Central memory CD8-positive, alpha-beta T cell (primary cell): ENCODE measurements at regions not wholly inside any gene's neighbourhood (a gene's known extent, or its start where the extent isn't known, plus 50 kb on each side); places are given as distances from the start of the nearest gene placed in this dataset.

Source experiments
- ATAC-seq: fragments of 150-1000 bp; cut with Tn5 transposase; replicated peaks from 2 replicates; pipeline ENCODE4 v1.10.0; 2022; ENCODE audit warnings: mild to moderate bottlenecking, moderate FRiP score, moderate number of reproducible peaks; ENCODE audit not compliant: poor library complexity, severe bottlenecking; ENCODE audit errors: extremely low read depth
- DNase-seq, 2 donors: peaks; one replicate each; pipeline ENCODE4 v3.0.0; 2021; ENCODE audit warnings: low spot score in 2 of 2
- H3K27ac Mint-ChIP-seq: one replicate; pipeline ENCODE4 v1.8.0; 2022; ENCODE audit warnings: low read depth, mild to moderate bottlenecking, moderate library complexity, mixed read lengths
- H3K27me3 Mint-ChIP-seq: one replicate; pipeline ENCODE4 v1.8.0; 2022; ENCODE audit warnings: mixed read lengths
- H3K36me3 Mint-ChIP-seq: one replicate; pipeline ENCODE4 v1.8.0; 2022; ENCODE audit warnings: mild to moderate bottlenecking, moderate library complexity, mixed read lengths; ENCODE audit not compliant: insufficient read depth
- H3K4me1 Mint-ChIP-seq: one replicate; pipeline ENCODE4 v1.8.0; 2022; ENCODE audit warnings: mixed read lengths
- H3K4me3 Mint-ChIP-seq: one replicate; pipeline ENCODE4 v1.8.0; 2022; ENCODE audit warnings: mild to moderate bottlenecking, moderate library complexity, mixed read lengths
- H3K9me3 Mint-ChIP-seq: one replicate; pipeline ENCODE4 v1.8.0; 2022; ENCODE audit warnings: mixed read lengths

DNA sequence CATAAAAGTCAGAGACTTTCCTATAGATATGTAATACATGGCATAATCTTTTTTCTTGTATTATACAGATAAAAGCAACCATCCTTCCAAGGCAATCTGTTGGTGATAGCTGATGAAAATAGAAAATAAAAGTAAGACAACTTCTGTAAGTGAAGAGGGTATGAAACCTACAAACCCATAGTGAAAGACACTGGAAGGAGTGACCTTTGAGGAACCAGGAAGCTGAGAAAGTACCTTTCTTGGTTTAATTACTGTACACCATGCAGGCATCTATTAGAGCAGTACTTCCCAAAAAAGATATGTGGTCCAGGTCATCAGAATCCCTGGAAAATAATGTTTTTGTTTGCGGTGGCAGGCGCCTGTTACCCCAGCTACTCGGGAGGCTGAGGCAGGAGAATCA is 906.6 kb upstream of the KLHL29 start:
- no peak for ATAC-seq

DNA sequence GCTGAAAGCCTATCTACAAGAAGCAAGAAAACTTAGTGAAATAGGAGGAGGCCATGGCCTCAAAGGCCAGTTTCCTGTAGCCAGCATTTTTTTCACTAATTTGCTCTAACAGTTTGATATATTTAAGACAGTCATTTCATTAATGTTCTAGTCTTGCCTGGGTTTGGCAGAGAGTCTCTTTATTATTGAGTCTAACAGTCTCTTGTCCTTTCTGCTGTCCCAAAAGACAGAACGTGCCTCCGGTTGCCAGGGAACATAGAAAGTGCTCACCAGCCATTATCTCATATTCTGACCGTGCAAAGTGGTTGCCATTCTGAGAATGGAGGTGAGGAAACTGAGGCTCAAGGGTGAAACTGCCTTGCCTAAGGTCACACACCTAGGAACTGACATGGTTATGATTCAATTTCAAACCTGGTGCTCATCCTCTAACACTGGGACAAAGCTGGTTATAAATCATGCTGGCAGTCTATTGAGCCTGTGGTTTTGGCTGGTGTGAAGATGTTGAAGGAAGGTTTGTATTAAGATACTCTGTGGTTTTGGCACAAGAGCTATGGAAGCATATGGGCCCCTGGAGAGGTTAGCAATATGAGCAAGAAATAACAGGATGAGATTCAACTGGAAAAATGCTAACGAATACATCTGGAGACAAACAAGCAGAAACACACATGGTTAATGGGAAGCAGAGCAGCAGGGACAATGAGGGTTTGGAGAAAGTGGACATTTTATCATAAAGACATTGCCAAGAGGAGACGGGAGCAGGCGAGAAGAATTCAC is 903.3 kb upstream of the KLHL29 start:
- no peak overlapping the region for H3K4me3 Mint-ChIP-seq
- no peaks in the 10 kb centered on the region for H3K27me3 Mint-ChIP-seq
- ATAC-seq (no peak), DNase-seq (no peak)
- H3K27ac Mint-ChIP-seq, result no peak overlapping the region
- no peaks in the 10 kb centered on the region for H3K36me3 Mint-ChIP-seq
- no peaks in the 10 kb centered on the region for H3K4me1 Mint-ChIP-seq
- peaks cover 15% of the 10 kb centered on the region for H3K9me3 Mint-ChIP-seq

More for the DNA sequence above, 906.6 kb upstream of the KLHL29 start:
- no peak for DNase-seq
- H3K9me3 Mint-ChIP-seq, result peaks cover 26% of the 10 kb centered on the region
- no peaks in the 10 kb centered on the region for H3K27me3 Mint-ChIP-seq
- no peak overlapping the region for H3K27ac Mint-ChIP-seq
- no peaks in the 10 kb centered on the region for H3K4me1 Mint-ChIP-seq
- H3K4me3 Mint-ChIP-seq, result no peak overlapping the region
- H3K36me3 Mint-ChIP-seq, result no peaks in the 10 kb centered on the region

DNA sequence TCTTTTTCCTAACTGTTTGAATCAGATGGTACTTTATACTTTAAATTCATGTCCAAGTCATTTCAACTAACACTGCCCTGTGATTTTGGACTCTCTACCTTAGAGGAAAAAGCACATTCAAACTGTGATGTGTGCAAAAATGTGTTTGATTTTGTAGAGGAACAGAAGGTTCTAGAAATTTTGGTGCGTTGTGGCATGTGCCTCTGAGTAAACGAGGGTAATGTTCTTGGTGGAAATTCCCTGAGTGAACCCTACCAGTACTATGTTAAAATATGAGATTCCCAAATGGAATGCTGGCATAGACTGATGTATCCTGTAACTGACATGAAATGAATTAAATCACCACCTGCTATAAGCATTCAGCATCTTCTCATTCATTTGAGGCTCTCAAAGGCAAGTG is 901.9 kb upstream of the KLHL29 start:
- DNase-seq (no peak), ATAC-seq (no peak)
- peaks cover 15% of the 10 kb centered on the region for H3K9me3 Mint-ChIP-seq
- no peaks in the 10 kb centered on the region for H3K4me1 Mint-ChIP-seq
- H3K4me3 Mint-ChIP-seq, result no peak overlapping the region
- H3K27ac Mint-ChIP-seq, result no peak overlapping the region
- no peaks in the 10 kb centered on the region for H3K36me3 Mint-ChIP-seq
- no peaks in the 10 kb centered on the region for H3K27me3 Mint-ChIP-seq

DNA sequence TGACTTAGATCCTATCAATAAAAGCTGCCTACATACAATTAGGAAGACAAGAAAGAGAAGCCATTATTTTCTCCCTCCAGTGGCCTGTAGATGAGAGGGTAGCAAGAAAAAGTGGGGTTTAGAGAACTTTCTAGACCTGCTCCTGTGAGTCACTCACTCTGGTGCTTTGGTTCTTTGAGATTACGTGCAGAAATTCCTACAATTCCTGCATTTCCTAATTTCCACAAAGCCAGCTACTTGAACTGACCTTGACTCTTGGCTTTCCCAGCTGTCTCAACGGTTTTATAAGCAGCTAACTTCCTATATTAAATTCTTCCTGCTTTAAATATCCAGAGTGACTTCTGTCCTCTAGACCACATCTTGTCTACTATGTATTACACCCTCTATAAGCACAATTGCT is 899.5 kb upstream of the KLHL29 start:
- Mint-ChIP-seq H3K4me1 (no peaks in the 10 kb centered on the region), H3K27ac (no peak overlapping the region), H3K36me3 (no peaks in the 10 kb centered on the region), H3K27me3 (no peaks in the 10 kb centered on the region), H3K9me3 (peaks cover 17% of the 10 kb centered on the region), H3K4me3 (no peak overlapping the region)
- ATAC-seq (no peak), DNase-seq (no peak)

DNA sequence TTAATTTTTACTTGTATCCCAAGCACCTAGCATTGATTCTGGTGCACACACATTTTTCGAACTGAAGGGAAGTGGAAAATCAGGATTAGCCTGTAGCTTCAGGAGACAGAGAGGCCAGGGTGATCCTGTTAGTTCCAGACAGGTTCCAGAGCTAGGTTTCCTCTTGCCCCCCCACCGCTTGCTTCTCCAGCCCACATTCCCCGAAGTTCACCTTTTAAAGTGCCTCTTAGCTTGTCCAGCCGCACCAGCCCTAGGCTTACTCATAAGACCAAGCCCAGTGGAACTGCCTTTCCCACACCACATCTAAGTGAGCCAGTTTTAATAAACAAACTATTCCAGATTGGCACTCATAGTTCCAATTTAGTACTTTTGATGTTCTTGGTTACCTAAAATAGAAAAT is 898.6 kb upstream of the KLHL29 start:
- no peak overlapping the region for H3K27ac Mint-ChIP-seq
- DNase-seq (no peak), ATAC-seq (no peak)
- H3K9me3 Mint-ChIP-seq, result peaks cover 12% of the 10 kb centered on the region
- no peak overlapping the region for H3K4me3 Mint-ChIP-seq
- no peaks in the 10 kb centered on the region for H3K4me1 Mint-ChIP-seq
- H3K27me3 Mint-ChIP-seq, result no peaks in the 10 kb centered on the region
- no peaks in the 10 kb centered on the region for H3K36me3 Mint-ChIP-seq

DNA sequence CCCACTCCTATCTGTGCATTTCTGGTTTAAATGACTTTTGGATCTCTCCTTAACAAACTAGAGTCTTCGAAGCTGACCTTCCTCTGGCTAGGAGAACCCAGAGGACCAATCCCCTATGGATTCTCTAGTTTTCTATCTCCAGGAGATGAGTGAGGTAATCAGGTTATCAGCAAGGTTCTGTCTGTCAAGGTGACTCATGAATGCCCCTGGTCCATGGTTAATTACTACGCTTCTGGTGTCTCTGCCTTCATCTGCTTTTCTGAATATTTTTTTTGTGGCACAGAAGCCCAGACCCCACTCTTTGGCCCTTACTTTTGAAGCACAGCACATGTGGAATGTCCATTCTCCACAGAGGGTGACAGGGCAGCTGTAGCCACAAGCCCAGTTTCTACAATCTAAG is 897.9 kb upstream of the KLHL29 start:
- Mint-ChIP-seq H3K27me3 (no peaks in the 10 kb centered on the region), H3K36me3 (no peaks in the 10 kb centered on the region), H3K4me1 (no peaks in the 10 kb centered on the region), H3K4me3 (no peak overlapping the region), H3K27ac (no peak overlapping the region), H3K9me3 (peaks cover 9% of the 10 kb centered on the region)
- ATAC-seq, result no peak
- DNase-seq, result no peak

DNA sequence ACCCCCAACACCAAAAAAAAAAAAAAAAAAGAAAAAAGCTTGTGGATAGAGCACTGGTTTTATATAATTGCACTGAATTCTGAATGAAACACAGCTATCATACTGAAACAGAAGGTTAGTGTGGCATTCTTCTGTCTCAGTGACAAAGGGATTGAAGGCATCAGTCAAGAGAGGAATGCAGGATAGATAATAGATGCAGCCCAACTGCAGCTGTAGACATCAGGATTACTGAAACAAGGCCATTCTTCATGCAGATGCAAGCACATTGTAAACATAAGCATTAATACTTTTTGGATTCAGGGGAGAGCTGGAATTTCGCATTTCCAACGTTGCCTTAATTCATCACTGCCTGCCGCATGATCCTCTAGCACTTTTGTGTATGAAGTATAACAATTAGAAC is 897.4 kb upstream of the KLHL29 start:
- ATAC-seq, result no peak
- no peak overlapping the region for H3K27ac Mint-ChIP-seq
- H3K4me1 Mint-ChIP-seq, result no peaks in the 10 kb centered on the region
- no peaks in the 10 kb centered on the region for H3K36me3 Mint-ChIP-seq
- no peak overlapping the region for H3K4me3 Mint-ChIP-seq
- H3K27me3 Mint-ChIP-seq, result no peaks in the 10 kb centered on the region
- DNase-seq, result no peak
- H3K9me3 Mint-ChIP-seq, result peaks cover 9% of the 10 kb centered on the region

- Mint-ChIP-seq H3K27me3 (no peaks in the 10 kb centered on the region), H3K36me3 (no peaks in the 10 kb centered on the region), H3K4me3 (no peak overlapping the region), H3K9me3 (peaks cover 20% of the 10 kb centered on the region), H3K27ac (no peak overlapping the region), H3K4me1 (no peaks in the 10 kb centered on the region)
- no peak for DNase-seq
- ATAC-seq, result no peak
Observed at GRCh38 chr2:22491442-22491841, 893.5 kb upstream of the KLHL29 start.

DNA sequence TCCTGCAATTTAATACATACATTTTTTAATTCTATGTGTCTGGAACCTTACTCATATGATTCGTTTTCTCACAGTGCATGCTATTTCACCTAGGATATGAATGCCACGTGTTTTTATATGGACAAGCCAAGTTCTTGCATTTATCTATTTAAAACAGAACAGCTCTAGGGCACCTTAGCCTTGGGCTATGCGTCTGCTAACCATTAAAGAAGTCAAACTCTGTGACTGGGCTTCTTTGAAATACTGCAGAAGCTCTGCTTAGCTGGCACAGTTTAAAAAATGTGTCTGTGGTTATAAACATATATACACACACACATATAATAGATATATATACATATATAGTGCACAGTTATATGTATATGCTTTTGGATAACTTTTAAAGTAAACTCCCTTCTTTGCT is 890.8 kb upstream of the KLHL29 start:
- no peaks in the 10 kb centered on the region for H3K36me3 Mint-ChIP-seq
- no peak overlapping the region for H3K4me3 Mint-ChIP-seq
- no peaks in the 10 kb centered on the region for H3K27me3 Mint-ChIP-seq
- no peak for DNase-seq
- H3K27ac Mint-ChIP-seq, result no peak overlapping the region
- ATAC-seq, result no peak
- H3K4me1 Mint-ChIP-seq, result no peaks in the 10 kb centered on the region
- H3K9me3 Mint-ChIP-seq, result peaks cover 25% of the 10 kb centered on the region

DNA sequence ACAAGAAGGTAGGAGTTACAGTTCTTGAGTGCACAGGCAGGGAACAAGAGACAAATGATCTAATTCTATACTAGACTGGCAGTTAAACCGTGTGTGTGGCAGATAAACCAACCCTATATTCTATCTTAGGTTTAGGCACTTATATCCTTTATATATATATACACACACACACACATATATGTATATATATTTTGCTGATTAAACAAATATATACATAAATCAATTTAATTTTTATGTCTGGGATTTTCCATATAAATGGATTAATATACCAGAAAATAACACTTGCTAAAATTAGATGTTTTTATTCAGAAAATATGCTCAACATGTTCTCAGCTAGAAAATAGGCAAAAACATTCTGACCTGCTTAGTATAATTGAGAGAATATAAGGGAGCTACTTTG is 887.9 kb upstream of the KLHL29 start:
- H3K27ac Mint-ChIP-seq, result no peak overlapping the region
- H3K4me3 Mint-ChIP-seq, result no peak overlapping the region
- DNase-seq (no peak), ATAC-seq (no peak)
- H3K4me1 Mint-ChIP-seq, result no peaks in the 10 kb centered on the region
- H3K9me3 Mint-ChIP-seq, result peaks cover 38% of the 10 kb centered on the region
- no peaks in the 10 kb centered on the region for H3K27me3 Mint-ChIP-seq
- no peaks in the 10 kb centered on the region for H3K36me3 Mint-ChIP-seq

DNA sequence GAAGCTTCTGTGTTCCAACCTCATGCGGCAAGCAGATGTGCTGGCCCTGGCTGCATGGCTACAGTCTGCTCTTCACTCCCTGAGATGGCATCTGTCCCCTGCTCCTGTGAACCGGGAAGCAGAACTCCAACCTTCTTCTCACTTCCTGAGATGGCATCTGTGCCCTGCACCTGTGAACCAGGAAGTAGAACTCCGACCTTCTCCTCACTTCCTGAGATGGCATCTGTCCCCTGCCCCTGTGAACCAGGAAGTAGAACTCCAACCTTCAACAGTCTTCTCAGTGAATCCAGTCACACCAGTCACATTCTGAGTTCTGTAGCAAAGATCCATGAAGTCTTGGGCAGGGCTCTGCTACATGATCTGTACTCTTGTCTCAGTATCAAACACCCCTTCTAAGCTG is 887.2 kb upstream of the KLHL29 start:
- Mint-ChIP-seq H3K4me3 (no peak overlapping the region), H3K9me3 (peaks cover 34% of the 10 kb centered on the region), H3K27me3 (no peaks in the 10 kb centered on the region), H3K4me1 (no peaks in the 10 kb centered on the region), H3K27ac (no peak overlapping the region), H3K36me3 (no peaks in the 10 kb centered on the region)
- DNase-seq (no peak), ATAC-seq (no peak)

DNA sequence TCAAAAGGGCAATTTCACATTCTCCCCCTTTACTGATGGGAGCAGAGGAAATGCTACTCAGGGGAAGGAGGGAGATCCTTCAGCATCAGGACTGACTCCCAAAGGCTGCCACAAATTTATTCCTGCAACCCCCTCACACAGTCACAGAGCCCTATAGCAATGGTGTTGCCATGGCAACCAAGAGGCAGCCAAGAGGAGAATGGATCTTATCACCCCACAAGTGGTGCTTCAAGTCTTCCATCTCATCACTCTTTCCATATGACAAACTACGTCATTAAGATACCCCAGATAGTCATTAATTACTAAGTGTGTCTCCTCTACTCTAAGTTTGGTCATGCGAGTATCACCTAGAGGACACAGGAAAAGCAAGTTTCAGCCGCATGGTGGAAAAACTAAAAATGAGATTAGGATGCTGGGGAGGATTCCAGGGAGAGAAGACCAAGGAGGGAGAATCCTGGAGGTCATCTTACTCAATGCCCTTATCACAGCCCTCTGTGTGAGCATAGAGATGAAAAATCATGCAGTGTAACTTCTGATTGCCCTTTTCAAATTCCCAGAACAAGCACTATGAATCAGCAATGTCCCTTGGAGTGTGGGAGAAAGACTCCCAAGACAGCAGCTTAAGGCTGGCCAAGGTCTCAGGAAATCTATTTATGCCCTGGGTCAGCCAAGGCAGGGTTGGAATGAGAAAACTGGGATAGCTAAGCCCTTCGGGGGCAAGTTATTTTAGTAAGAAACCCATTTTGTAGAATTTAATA is 885.7 kb upstream of the KLHL29 start:
- Mint-ChIP-seq H3K36me3 (no peaks in the 10 kb centered on the region), H3K4me3 (no peak overlapping the region), H3K27me3 (no peaks in the 10 kb centered on the region), H3K27ac (no peak overlapping the region), H3K9me3 (peaks cover 26% of the 10 kb centered on the region), H3K4me1 (no peaks in the 10 kb centered on the region)
- DNase-seq, result no peak
- no peak for ATAC-seq

GRCh38 chr2:22500555-22500935 is 884.4 kb upstream of the KLHL29 start:
- no peaks in the 10 kb centered on the region for H3K27me3 Mint-ChIP-seq
- ATAC-seq (no peak), DNase-seq (no peak)
- H3K4me1 Mint-ChIP-seq, result no peaks in the 10 kb centered on the region
- H3K27ac Mint-ChIP-seq, result no peak overlapping the region
- H3K36me3 Mint-ChIP-seq, result no peaks in the 10 kb centered on the region
- H3K4me3 Mint-ChIP-seq, result no peak overlapping the region
- H3K9me3 Mint-ChIP-seq, result peaks cover 31% of the 10 kb centered on the region
